ENCODE measurements at regions not wholly inside any gene's neighbourhood (a gene's known extent, or its start where the extent isn't known, plus 50 kb on each side); places are given as distances from the start of the nearest gene placed in this dataset.

GRCh38 chr3:154011036-154011435 lies 110.2 kb upstream of the ARHGEF26 start:
- TF ChIP-seq, protein P1, sequence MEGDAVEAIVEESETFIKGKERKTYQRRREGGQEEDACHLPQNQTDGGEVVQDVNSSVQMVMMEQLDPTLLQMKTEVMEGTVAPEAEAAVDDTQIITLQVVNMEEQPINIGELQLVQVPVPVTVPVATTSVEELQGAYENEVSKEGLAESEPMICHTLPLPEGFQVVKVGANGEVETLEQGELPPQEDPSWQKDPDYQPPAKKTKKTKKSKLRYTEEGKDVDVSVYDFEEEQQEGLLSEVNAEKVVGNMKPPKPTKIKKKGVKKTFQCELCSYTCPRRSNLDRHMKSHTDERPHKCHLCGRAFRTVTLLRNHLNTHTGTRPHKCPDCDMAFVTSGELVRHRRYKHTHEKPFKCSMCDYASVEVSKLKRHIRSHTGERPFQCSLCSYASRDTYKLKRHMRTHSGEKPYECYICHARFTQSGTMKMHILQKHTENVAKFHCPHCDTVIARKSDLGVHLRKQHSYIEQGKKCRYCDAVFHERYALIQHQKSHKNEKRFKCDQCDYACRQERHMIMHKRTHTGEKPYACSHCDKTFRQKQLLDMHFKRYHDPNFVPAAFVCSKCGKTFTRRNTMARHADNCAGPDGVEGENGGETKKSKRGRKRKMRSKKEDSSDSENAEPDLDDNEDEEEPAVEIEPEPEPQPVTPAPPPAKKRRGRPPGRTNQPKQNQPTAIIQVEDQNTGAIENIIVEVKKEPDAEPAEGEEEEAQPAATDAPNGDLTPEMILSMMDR (IDR thresholded peaks at IDR 0.05): no peak
- no peak for TF ChIP-seq POLR2A (IDR thresholded peaks at IDR 0.05; ENCODE audit: low read depth)
- no peak for TF ChIP-seq POLR2AphosphoS5 (IDR thresholded peaks at IDR 0.05)
- no peak for TF ChIP-seq EP300 (IDR thresholded peaks at IDR 0.05)

Measured in esophagus muscularis mucosa (tissue), 4 donors.